SK-N-SH (cell line): ENCODE measurements at regions not wholly inside any gene's neighbourhood (a gene's known extent, or its start where the extent isn't known, plus 50 kb on each side); places are given as distances from the start of the nearest gene placed in this dataset.

Experiments
- CTCF ChIA-PET: fragments of 300-600, 350-600 bp; formaldehyde crosslinking; extraction: SDS; loops from one replicate; lab custom pipeline; 2021; lab: Yijun Ruan, JAX
- POLR2A ChIA-PET: fragments of 350-600 bp; sonication (Branson Sonifier 250); formaldehyde crosslinking; extraction: SDS; loops from one replicate; lab custom pipeline; 2020; ENCODE audit warnings: antibody characterized with exemption, inconsistent platforms; lab: Yijun Ruan, JAX
- DNase-seq: peaks from one replicate; pipeline ENCODE4 v3.0.0; 2012
- H2AFZ ChIP-seq: fragments of 200-600 bp; sonication (generic); 2 replicates; pipeline ENCODE4 v1.8.1; 2016; ENCODE audit warnings: antibody characterized with exemption, mild to moderate bottlenecking, low read depth
- H3F3A ChIP-seq: fragments of 200-600 bp; sonication (generic); replicated peaks from 2 replicates; pipeline ENCODE3; 2016; ENCODE audit warnings: antibody characterized with exemption, mild to moderate bottlenecking; ENCODE audit not compliant: insufficient read depth
- H3K27ac ChIP-seq, 2 experiments: fragments of 200-500 bp in 1 of 2; fragments of 200-600 bp in 1 of 2; sonication (Bioruptor generic) in 1 of 2; sonication (generic), shearing (Covaris generic) in 1 of 2; 2 replicates each; pipeline versions ENCODE4 v1.5.1 to v1.6.1; 2014 to 2016; ENCODE audit warnings: low read depth in 2 of 2, inconsistent platforms in 1 of 2, low read length in 1 of 2, mild to moderate bottlenecking in 1 of 2, mixed read lengths in 1 of 2
- H3K27me3 ChIP-seq: fragments of 200-600 bp; sonication (generic), shearing (Covaris generic); 2 replicates; pipeline ENCODE4 v1.6.1; 2016; ENCODE audit warnings: mixed run types; ENCODE audit not compliant: insufficient read depth
- H3K36me3 ChIP-seq, 2 experiments: fragments of 200-500 bp in 1 of 2; fragments of 200-600 bp in 1 of 2; sonication (Bioruptor generic) in 1 of 2; sonication (generic) in 1 of 2; replicated peaks in 1 of 2; 2 replicates each; pipeline versions ENCODE3 to v1.5.1; 2014 to 2016; ENCODE audit warnings: low read length in 1 of 2, mild to moderate bottlenecking in 1 of 2; ENCODE audit not compliant: insufficient read depth in 2 of 2, control insufficient read depth in 1 of 2
- H3K4me1 ChIP-seq, 2 experiments: fragments of 200-500 bp in 1 of 2; fragments of 200-600 bp in 1 of 2; sonication (Bioruptor generic) in 1 of 2; sonication (generic), shearing (Covaris generic) in 1 of 2; 2 replicates each; pipeline versions ENCODE4 v1.5.1 to v1.6.1; 2014 to 2016; ENCODE audit warnings: low read depth in 1 of 2, low read length in 1 of 2, mixed run types in 1 of 2; ENCODE audit not compliant: insufficient read depth in 2 of 2, control insufficient read depth in 1 of 2
- H3K4me2 ChIP-seq: fragments of 200-600 bp; sonication (generic), shearing (Covaris generic); 2 replicates; pipeline ENCODE4 v1.6.1; 2017; ENCODE audit warnings: mixed run types
- H3K4me3 ChIP-seq, 2 experiments: fragments of 200-500 bp in 1 of 2; fragments of 200-600 bp in 1 of 2; sonication (Bioruptor generic) in 1 of 2; sonication (generic), shearing (Covaris generic) in 1 of 2; 2 replicates each; pipeline versions ENCODE4 v1.5.1 to v1.8.1; 2014 to 2016; ENCODE audit warnings: low read depth in 2 of 2, inconsistent platforms in 1 of 2, low read length in 1 of 2, mild to moderate bottlenecking in 1 of 2, mixed read lengths in 1 of 2, moderate library complexity in 1 of 2
- H3K79me2 ChIP-seq: fragments of 200-600 bp; sonication (generic); 2 replicates; pipeline ENCODE4 v1.8.1; 2017; ENCODE audit warnings: mild to moderate bottlenecking; ENCODE audit not compliant: insufficient read depth
- H3K9ac ChIP-seq: fragments of 200-600 bp; sonication (generic); 2 replicates; pipeline ENCODE4 v1.6.1; 2017; ENCODE audit warnings: mixed run types
- H3K9me2 ChIP-seq: fragments of 200-600 bp; sonication (generic); 2 replicates; pipeline ENCODE4 v1.6.1; 2017; ENCODE audit warnings: mixed run types
- H3K9me3 ChIP-seq: fragments of 200-600 bp; sonication (generic); 2 replicates; pipeline ENCODE4 v1.6.1; 2017; ENCODE audit warnings: mixed run types, mild to moderate bottlenecking, moderate library complexity
- H4K20me1 ChIP-seq: fragments of 200-600 bp; sonication (generic); 2 replicates; pipeline ENCODE4 v1.6.1; 2017; ENCODE audit warnings: mild to moderate bottlenecking, mixed run types; ENCODE audit not compliant: insufficient read depth
- EZH2phosphoT487 ChIP-seq: fragments of 200-600 bp; sonication (generic); IDR thresholded peaks from 2 replicates; pipeline ENCODE4 v1.6.1; 2017; ENCODE audit warnings: low read depth, mixed run types, mild to moderate bottlenecking, antibody characterized with exemption, moderate library complexity, borderline replicate concordance
- FOSL2 ChIP-seq: IDR thresholded peaks from 2 replicates; pipeline ENCODE4 v1.4.0; 2012; ENCODE audit warnings: low read depth, mild to moderate bottlenecking, moderate library complexity, borderline replicate concordance
- GABPA ChIP-seq: IDR thresholded peaks from 2 replicates; pipeline ENCODE4 v1.4.0; 2012; ENCODE audit warnings: low read depth, mild to moderate bottlenecking
- GATA2 ChIP-seq: sonication (generic); formaldehyde crosslinking; IDR thresholded peaks from 2 replicates; pipeline ENCODE4 v1.5.0; 2020; ENCODE audit warnings: mild to moderate bottlenecking, missing genetic modification reagents
- MXI1 ChIP-seq: IDR thresholded peaks from 2 replicates; pipeline ENCODE4 v1.6.1; 2012; ENCODE audit warnings: mild to moderate bottlenecking, low read depth, low read length, improper control_type of control experiment
- NFIC ChIP-seq: IDR thresholded peaks from 2 replicates; pipeline ENCODE4 v1.4.0; 2012; ENCODE audit warnings: borderline replicate concordance
- NRF1 ChIP-seq: IDR thresholded peaks from 2 replicates; pipeline ENCODE4 v1.6.1; 2012; ENCODE audit warnings: low read depth, mild to moderate bottlenecking, low read length
- RCOR1 ChIP-seq: fragments of 150-350 bp; IDR thresholded peaks from 2 replicates; pipeline ENCODE4 v1.6.1; 2017; ENCODE audit warnings: antibody characterized with exemption, low read length
- RXRA ChIP-seq: IDR thresholded peaks from 2 replicates; pipeline ENCODE4 v1.4.0; 2012; ENCODE audit warnings: low read depth, mild to moderate bottlenecking, borderline replicate concordance
- TCF12 ChIP-seq: IDR thresholded peaks from 2 replicates; pipeline ENCODE4 v1.4.0; 2012
- TEAD4 ChIP-seq: IDR thresholded peaks from 2 replicates; pipeline ENCODE4 v1.4.0; 2012; ENCODE audit warnings: mild to moderate bottlenecking, borderline replicate concordance; ENCODE audit not compliant: insufficient read depth
- WGBS: methylation state at CpG from one replicate; pipeline ENCODE4 v1.1.6; 2017; ENCODE audit warnings: low lambda C conversion rate; 5-methylcytosine and 5-hydroxymethylcytosine counted together
- TF ChIP-seq, protein P1 (sequence below): IDR thresholded peaks from 2 replicates; pipeline ENCODE4; 2012
- TF ChIP-seq, protein P2 (sequence below): IDR thresholded peaks from 2 replicates; pipeline ENCODE4 v1.4.0; 2012; ENCODE audit warnings: low read depth
- TF ChIP-seq, protein P3 (sequence below): fragments of 200-600 bp; sonication (generic); IDR thresholded peaks from 2 replicates; pipeline ENCODE4 v1.6.1; 2017; ENCODE audit warnings: antibody characterized with exemption, mild to moderate bottlenecking, moderate library complexity
- TF ChIP-seq, protein P4 (sequence below): IDR thresholded peaks from 2 replicates; pipeline ENCODE4 v1.6.1; 2012; ENCODE audit warnings: mild to moderate bottlenecking, low read depth, low read length, moderate library complexity

DNA sequence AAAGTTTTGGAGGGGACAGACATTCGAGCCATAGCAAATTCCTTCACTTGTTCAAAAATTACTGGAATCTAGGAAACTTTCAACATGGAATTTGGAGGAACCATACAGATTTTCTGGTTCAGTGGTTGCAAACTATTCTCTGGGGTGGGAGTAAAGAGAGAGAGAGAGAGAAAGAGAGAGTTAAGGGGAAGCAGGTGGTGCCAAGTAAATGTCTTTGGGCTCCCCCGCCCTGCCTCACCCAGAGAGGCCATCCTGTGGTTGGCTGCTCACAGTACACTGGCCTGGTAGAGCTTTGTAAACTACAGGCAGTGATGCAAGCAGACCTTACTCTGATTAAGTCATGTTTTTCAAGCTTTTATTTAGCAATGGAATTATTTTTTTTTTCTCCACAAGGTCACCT, 82.6 kb downstream of the ADAMTS15 start:
- H3K27ac ChIP-seq, result no peak overlapping the region
- CTCF ChIA-PET, result interaction anchor here (1.1 kb wide), 1 partner anchor 96 kb away, joined by 3 read pairs; no protein-coding TSS in a partner anchor
- peaks cover 6 to 7% of the 10 kb centered on the region in 2 experiments; a peak in 1 of 4 replicates for H3K4me1 ChIP-seq
- H2AFZ ChIP-seq, result no peak overlapping the region
- no peak overlapping the region for H3K4me2 ChIP-seq
- no peaks in the 10 kb centered on the region for H3K9me2 ChIP-seq
- no peak for DNase-seq
- H3K4me3 ChIP-seq, result no peak overlapping the region
- TF ChIP-seq, protein P1, sequence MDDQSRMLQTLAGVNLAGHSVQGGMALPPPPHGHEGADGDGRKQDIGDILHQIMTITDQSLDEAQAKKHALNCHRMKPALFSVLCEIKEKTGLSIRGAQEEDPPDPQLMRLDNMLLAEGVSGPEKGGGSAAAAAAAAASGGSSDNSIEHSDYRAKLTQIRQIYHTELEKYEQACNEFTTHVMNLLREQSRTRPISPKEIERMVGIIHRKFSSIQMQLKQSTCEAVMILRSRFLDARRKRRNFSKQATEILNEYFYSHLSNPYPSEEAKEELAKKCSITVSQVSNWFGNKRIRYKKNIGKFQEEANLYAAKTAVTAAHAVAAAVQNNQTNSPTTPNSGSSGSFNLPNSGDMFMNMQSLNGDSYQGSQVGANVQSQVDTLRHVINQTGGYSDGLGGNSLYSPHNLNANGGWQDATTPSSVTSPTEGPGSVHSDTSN, result no peak
- TF ChIP-seq, protein P2, sequence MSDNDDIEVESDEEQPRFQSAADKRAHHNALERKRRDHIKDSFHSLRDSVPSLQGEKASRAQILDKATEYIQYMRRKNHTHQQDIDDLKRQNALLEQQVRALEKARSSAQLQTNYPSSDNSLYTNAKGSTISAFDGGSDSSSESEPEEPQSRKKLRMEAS, result no peak
- no peak for TF ChIP-seq TEAD4
- no peak for TF ChIP-seq MXI1
- TF ChIP-seq, protein P3, sequence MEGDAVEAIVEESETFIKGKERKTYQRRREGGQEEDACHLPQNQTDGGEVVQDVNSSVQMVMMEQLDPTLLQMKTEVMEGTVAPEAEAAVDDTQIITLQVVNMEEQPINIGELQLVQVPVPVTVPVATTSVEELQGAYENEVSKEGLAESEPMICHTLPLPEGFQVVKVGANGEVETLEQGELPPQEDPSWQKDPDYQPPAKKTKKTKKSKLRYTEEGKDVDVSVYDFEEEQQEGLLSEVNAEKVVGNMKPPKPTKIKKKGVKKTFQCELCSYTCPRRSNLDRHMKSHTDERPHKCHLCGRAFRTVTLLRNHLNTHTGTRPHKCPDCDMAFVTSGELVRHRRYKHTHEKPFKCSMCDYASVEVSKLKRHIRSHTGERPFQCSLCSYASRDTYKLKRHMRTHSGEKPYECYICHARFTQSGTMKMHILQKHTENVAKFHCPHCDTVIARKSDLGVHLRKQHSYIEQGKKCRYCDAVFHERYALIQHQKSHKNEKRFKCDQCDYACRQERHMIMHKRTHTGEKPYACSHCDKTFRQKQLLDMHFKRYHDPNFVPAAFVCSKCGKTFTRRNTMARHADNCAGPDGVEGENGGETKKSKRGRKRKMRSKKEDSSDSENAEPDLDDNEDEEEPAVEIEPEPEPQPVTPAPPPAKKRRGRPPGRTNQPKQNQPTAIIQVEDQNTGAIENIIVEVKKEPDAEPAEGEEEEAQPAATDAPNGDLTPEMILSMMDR, result no peak
- no peak for TF ChIP-seq TCF12
- no peak for TF ChIP-seq NRF1
- TF ChIP-seq RXRA, result no peak
- TF ChIP-seq GATA2 (CRISPR knock-in tag), result no peak
- TF ChIP-seq RCOR1, result no peak
- TF ChIP-seq, all 33 proteins: peak for 0
- no peaks in the 10 kb centered on the region for H3K36me3 ChIP-seq
- H3K79me2 ChIP-seq, result no peaks in the 10 kb centered on the region
- no peak overlapping the region for H3K9ac ChIP-seq
- POLR2A ChIA-PET, result interaction anchor here (1.0 kb wide), 1 partner anchor 9 kb away, joined by 3 read pairs; no protein-coding TSS in a partner anchor
- no peaks in the 10 kb centered on the region for H3K9me3 ChIP-seq
- no peaks in the 10 kb centered on the region for H3K27me3 ChIP-seq
- no peaks in the 10 kb centered on the region for H3F3A ChIP-seq
- WGBS, result 66% methylated on average over 2 of the region's 2 CpGs
- H4K20me1 ChIP-seq, result no peaks in the 10 kb centered on the region

DNA sequence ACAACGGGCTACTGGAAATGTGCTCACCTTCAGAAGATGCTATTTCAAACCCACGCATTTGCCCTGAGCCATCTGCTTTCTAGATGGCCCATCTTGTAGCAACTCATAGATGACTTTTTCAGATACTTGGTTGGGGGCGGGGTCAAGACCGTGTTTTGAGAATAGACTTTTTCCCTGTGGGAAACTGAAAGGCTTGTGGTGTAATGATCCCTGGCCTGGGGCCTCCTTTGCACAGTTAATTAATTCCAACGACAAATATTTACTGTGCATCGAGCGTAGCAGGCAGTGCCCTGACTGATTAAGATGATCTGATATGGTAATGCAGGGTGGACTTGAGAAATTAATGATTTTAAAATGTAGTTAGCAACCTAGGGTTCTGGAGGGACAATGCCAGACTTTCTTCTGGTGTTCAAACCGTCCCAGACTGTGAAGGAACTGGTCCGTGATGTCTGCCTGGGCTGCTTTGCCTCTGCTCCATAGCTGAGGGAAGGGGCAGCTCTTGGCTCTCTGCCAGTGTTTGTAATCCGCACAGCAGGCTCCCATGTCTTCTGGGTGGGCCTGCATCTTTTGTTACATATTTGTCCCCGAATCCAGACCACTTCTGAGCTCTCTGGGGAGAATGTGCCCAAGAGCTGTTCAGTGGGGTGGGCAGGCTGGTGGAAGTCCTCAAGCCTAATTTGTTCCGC, 84.8 kb downstream of the ADAMTS15 start:
- H3F3A ChIP-seq, result no peaks in the 10 kb centered on the region
- WGBS, result 50% methylated on average over 10 of the region's 12 CpGs
- CTCF ChIA-PET, result interaction anchor here (1.3 kb wide), 1 partner anchor 20 kb away, joined by 3 read pairs; no protein-coding TSS in a partner anchor
- TF ChIP-seq NFIC (no peak), TEAD4 (no peak), RCOR1 (no peak), GABPA (no peak), EZH2phosphoT487 (no peak), GATA2 (CRISPR knock-in tag) (no peak; the same call in 1 of the 2 replicates), FOSL2 (no peak)
- TF ChIP-seq, protein P4, sequence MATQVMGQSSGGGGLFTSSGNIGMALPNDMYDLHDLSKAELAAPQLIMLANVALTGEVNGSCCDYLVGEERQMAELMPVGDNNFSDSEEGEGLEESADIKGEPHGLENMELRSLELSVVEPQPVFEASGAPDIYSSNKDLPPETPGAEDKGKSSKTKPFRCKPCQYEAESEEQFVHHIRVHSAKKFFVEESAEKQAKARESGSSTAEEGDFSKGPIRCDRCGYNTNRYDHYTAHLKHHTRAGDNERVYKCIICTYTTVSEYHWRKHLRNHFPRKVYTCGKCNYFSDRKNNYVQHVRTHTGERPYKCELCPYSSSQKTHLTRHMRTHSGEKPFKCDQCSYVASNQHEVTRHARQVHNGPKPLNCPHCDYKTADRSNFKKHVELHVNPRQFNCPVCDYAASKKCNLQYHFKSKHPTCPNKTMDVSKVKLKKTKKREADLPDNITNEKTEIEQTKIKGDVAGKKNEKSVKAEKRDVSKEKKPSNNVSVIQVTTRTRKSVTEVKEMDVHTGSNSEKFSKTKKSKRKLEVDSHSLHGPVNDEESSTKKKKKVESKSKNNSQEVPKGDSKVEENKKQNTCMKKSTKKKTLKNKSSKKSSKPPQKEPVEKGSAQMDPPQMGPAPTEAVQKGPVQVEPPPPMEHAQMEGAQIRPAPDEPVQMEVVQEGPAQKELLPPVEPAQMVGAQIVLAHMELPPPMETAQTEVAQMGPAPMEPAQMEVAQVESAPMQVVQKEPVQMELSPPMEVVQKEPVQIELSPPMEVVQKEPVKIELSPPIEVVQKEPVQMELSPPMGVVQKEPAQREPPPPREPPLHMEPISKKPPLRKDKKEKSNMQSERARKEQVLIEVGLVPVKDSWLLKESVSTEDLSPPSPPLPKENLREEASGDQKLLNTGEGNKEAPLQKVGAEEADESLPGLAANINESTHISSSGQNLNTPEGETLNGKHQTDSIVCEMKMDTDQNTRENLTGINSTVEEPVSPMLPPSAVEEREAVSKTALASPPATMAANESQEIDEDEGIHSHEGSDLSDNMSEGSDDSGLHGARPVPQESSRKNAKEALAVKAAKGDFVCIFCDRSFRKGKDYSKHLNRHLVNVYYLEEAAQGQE, result no peak
- TF ChIP-seq, protein P3, result no peak
- TF ChIP-seq, protein P1, result no peak

More for the DNA sequence above, 84.8 kb downstream of the ADAMTS15 start:
- Histone ChIP-seq H2AFZ (no peak overlapping the region), H4K20me1 (no peaks in the 10 kb centered on the region), H3K9me2 (no peaks in the 10 kb centered on the region), H3K9me3 (no peaks in the 10 kb centered on the region), H3K36me3 (no peaks in the 10 kb centered on the region), H3K4me3 (no peak overlapping the region), H3K9ac (no peak overlapping the region), H3K79me2 (no peaks in the 10 kb centered on the region), H3K4me2 (no peak overlapping the region), H3K27ac (no peak overlapping the region), H3K4me1 (peaks cover 0 to 6% of the 10 kb centered on the region in 2 experiments; a peak in 1 of 4 replicates), H3K27me3 (no peaks in the 10 kb centered on the region)
- POLR2A ChIA-PET, result no interaction called here
- peak; percentile 61 for DNase-seq
